HUDEP-2 (cell line): ENCODE measurements at regions not wholly inside any gene's neighbourhood (a gene's known extent, or its start where the extent isn't known, plus 50 kb on each side); places are given as distances from the start of the nearest gene placed in this dataset.
"Not testable (repeated sequence)": the region's sequence is repeated elsewhere in the genome, so short reads cannot be mapped to it uniquely, and the experiment has no call there.

Experiments used
- DNase-seq, 76 experiments: peaks; one replicate each; lab custom pipeline; 2025; ENCODE audit not compliant: unreplicated experiment in 76 of 76; lab: John Stamatoyannopoulos, UW

GRCh38 chr11:67878666-67879065, 125.2 kb downstream of the UNC93B1 start:
- DNase-seq, result not testable (repeated sequence)

GRCh38 chr11:67877316-67877715, 126.6 kb downstream of the UNC93B1 start:
- DNase-seq, result not testable (repeated sequence)

- DNase-seq, result not testable (repeated sequence)
Observed at GRCh38 chr11:67873223-67873622, 130.7 kb downstream of the UNC93B1 start.

- not testable (repeated sequence) for DNase-seq
Observed at GRCh38 chr11:67871168-67871567, 132.7 kb downstream of the UNC93B1 start.

GRCh38 chr11:67862896-67863295, 141.0 kb downstream of the UNC93B1 start:
- DNase-seq, result not testable (repeated sequence)

- peak in 17 of 76 experiments; percentile 2 to 44 (median 11) for DNase-seq
Observed at GRCh38 chr11:67859513-67860161, 144.3 kb downstream of the UNC93B1 start.

- DNase-seq, result peak in 9 of 76 experiments; percentile 1 to 37 (median 19)
Observed at GRCh38 chr11:67850747-67851146, 153.2 kb downstream of the UNC93B1 start.

GRCh38 chr11:67849766-67850165, 154.1 kb downstream of the UNC93B1 start:
- not testable (repeated sequence) for DNase-seq

- not testable (repeated sequence) for DNase-seq
Observed at GRCh38 chr11:67847896-67848875, 155.7 kb downstream of the UNC93B1 start.

GRCh38 chr11:67846303-67846702, 157.6 kb downstream of the UNC93B1 start:
- not testable (repeated sequence) for DNase-seq

- DNase-seq, result not testable (repeated sequence)
Observed at GRCh38 chr11:67845296-67845695, 158.6 kb downstream of the UNC93B1 start.

- DNase-seq, result not testable (repeated sequence)
Observed at GRCh38 chr11:67840599-67840998, 163.3 kb downstream of the UNC93B1 start.

- not testable (repeated sequence) for DNase-seq
Observed at GRCh38 chr11:67830152-67830551, 155.7 kb upstream of the ALDH3B2 start.

- DNase-seq, result not testable (repeated sequence)
Observed at GRCh38 chr11:67826951-67827296, 152.5 kb upstream of the ALDH3B2 start.

GRCh38 chr11:67826028-67826950, 151.9 kb upstream of the ALDH3B2 start:
- DNase-seq, result peak in 74 of 76 experiments; percentile 7 to 90 (median 68)

GRCh38 chr11:67824861-67825260, 150.4 kb upstream of the ALDH3B2 start:
- DNase-seq, result not testable (repeated sequence)

GRCh38 chr11:67820081-67820480, 145.7 kb upstream of the ALDH3B2 start:
- no peak for DNase-seq

GRCh38 chr11:67817558-67817957, 143.1 kb upstream of the ALDH3B2 start:
- not testable (repeated sequence) for DNase-seq

- not testable (repeated sequence) for DNase-seq
Observed at GRCh38 chr11:67809301-67809700, 134.9 kb upstream of the ALDH3B2 start.

GRCh38 chr11:67807896-67808295, 133.5 kb upstream of the ALDH3B2 start:
- DNase-seq, result not testable (repeated sequence)
